SU-DHL-6 (cell line): ENCODE measurements at regions not wholly inside any gene's neighbourhood (a gene's known extent, or its start where the extent isn't known, plus 50 kb on each side); places are given as distances from the start of the nearest gene placed in this dataset.

Experiments used
- H2AFZ ChIP-seq: fragments of 200-600 bp; sonication (generic); 2 replicates; pipeline ENCODE4 v1.6.1; 2014; ENCODE audit warnings: low read depth, mild to moderate bottlenecking, moderate library complexity, mixed read lengths, antibody characterized with exemption, low read length; ENCODE audit not compliant: severe bottlenecking
- H3F3A ChIP-seq: fragments of 200-600 bp; shearing (Covaris generic); 2 replicates; pipeline ENCODE4 v1.6.0; 2016; ENCODE audit warnings: antibody characterized with exemption, mild to moderate bottlenecking; ENCODE audit not compliant: insufficient read depth
- H3K27ac ChIP-seq: fragments of 200-600 bp; sonication (generic); 2 replicates; pipeline ENCODE4 v1.5.1; 2016; ENCODE audit warnings: low read depth, mild to moderate bottlenecking, low read length, moderate library complexity, mixed read lengths
- H3K27me3 ChIP-seq: fragments of 200-600 bp; sonication (generic), shearing (Covaris generic); 2 replicates; pipeline ENCODE4 v1.6.0; 2014; ENCODE audit warnings: mild to moderate bottlenecking, low read length
- H3K36me3 ChIP-seq: fragments of 200-600 bp; sonication (generic); 2 replicates; pipeline ENCODE4 v1.6.1; 2014; ENCODE audit warnings: mild to moderate bottlenecking, low read length, mixed read lengths
- H3K4me2 ChIP-seq: fragments of 300-600, 200-600 bp; shearing (Covaris generic), sonication (generic); 2 replicates; pipeline ENCODE4 v1.6.0; 2014; ENCODE audit warnings: low read length, low read depth, mild to moderate bottlenecking; ENCODE audit not compliant: poor library complexity, severe bottlenecking
- H3K4me3 ChIP-seq: fragments of 200-600 bp; sonication (generic); 2 replicates; pipeline ENCODE4 v1.5.1; 2014; ENCODE audit warnings: antibody characterized with exemption, low read length, mild to moderate bottlenecking, mixed read lengths; ENCODE audit not compliant: insufficient read depth, poor library complexity, severe bottlenecking
- H3K79me2 ChIP-seq: fragments of 200-600 bp; sonication (generic); 2 replicates; pipeline ENCODE4 v1.6.1; 2014; ENCODE audit warnings: mild to moderate bottlenecking, low read length, moderate library complexity; ENCODE audit not compliant: insufficient read depth
- H3K9ac ChIP-seq: fragments of 200-600 bp; sonication (generic); 2 replicates; pipeline ENCODE4 v1.7.0; 2014; ENCODE audit warnings: mild to moderate bottlenecking, low read length
- H3K9me2 ChIP-seq: fragments of 200-600 bp; sonication (generic); replicated peaks from 2 replicates; pipeline ENCODE4 v1.6.1; 2014; ENCODE audit warnings: low read length; ENCODE audit not compliant: insufficient read depth
- H3K9me3 ChIP-seq: fragments of 200-600 bp; sonication (generic); 2 replicates; pipeline ENCODE4 v1.6.1; 2014; ENCODE audit warnings: low read length, mixed read lengths; ENCODE audit not compliant: insufficient read depth
- H4K20me1 ChIP-seq: fragments of 200-600 bp; sonication (generic); 2 replicates; pipeline ENCODE4 v1.6.1; 2014; ENCODE audit warnings: low read depth, mild to moderate bottlenecking, antibody characterized with exemption, low read length, moderate library complexity, mixed read lengths
- CTCF ChIP-seq: fragments of 200-600 bp; sonication (generic); IDR thresholded peaks from one replicate; pipeline ENCODE4 v1.5.1; 2017; ENCODE audit warnings: antibody characterized with exemption, mild to moderate bottlenecking, low read length, moderate library complexity; ENCODE audit not compliant: insufficient read depth, poor library complexity, severe bottlenecking
- EZH2phosphoT487 ChIP-seq: fragments of 200-600 bp; sonication (generic), shearing (Covaris generic); conservative IDR thresholded peaks from 2 replicates; pipeline ENCODE4 v1.6.1; 2018; ENCODE audit warnings: mild to moderate bottlenecking, antibody characterized with exemption, low read length, moderate library complexity, mixed read lengths

GRCh38 chr13:74047931-74048600 is 86.1 kb downstream of the KLF12 start:
- no peaks in the 10 kb centered on the region for H3K79me2 ChIP-seq
- H4K20me1 ChIP-seq = no peaks in the 10 kb centered on the region
- H3K36me3 ChIP-seq = no peaks in the 10 kb centered on the region
- H3K9ac ChIP-seq = no peak overlapping the region
- H3F3A ChIP-seq = no peaks in the 10 kb centered on the region
- TF ChIP-seq EZH2phosphoT487 = no peak
- TF ChIP-seq CTCF = no peak
- H3K27ac ChIP-seq = no peak overlapping the region
- H3K9me3 ChIP-seq = no peaks in the 10 kb centered on the region
- no peaks in the 10 kb centered on the region for H3K9me2 ChIP-seq
- no peak overlapping the region for H2AFZ ChIP-seq
- no peak overlapping the region for H3K4me3 ChIP-seq
- H3K27me3 ChIP-seq = no peaks in the 10 kb centered on the region
- no peak overlapping the region for H3K4me2 ChIP-seq

GRCh38 chr13:74046431-74046830 is 87.8 kb downstream of the KLF12 start:
- no peaks in the 10 kb centered on the region for H3K79me2 ChIP-seq
- TF ChIP-seq CTCF (no peak), EZH2phosphoT487 (no peak)
- H2AFZ ChIP-seq = no peak overlapping the region
- no peaks in the 10 kb centered on the region for H3K9me2 ChIP-seq
- no peak overlapping the region for H3K27ac ChIP-seq
- no peaks in the 10 kb centered on the region for H3K27me3 ChIP-seq
- H3K9ac ChIP-seq = no peak overlapping the region
- H4K20me1 ChIP-seq = no peaks in the 10 kb centered on the region
- H3K4me2 ChIP-seq = no peak overlapping the region
- no peaks in the 10 kb centered on the region for H3K9me3 ChIP-seq
- H3K4me3 ChIP-seq = no peak overlapping the region
- no peaks in the 10 kb centered on the region for H3F3A ChIP-seq
- H3K36me3 ChIP-seq = no peaks in the 10 kb centered on the region

- no peaks in the 10 kb centered on the region for H3K9me3 ChIP-seq
- H3K27me3 ChIP-seq = no peaks in the 10 kb centered on the region
- H3K9ac ChIP-seq = no peak overlapping the region
- no peaks in the 10 kb centered on the region for H3K9me2 ChIP-seq
- H3K79me2 ChIP-seq = no peaks in the 10 kb centered on the region
- no peak for TF ChIP-seq EZH2phosphoT487
- no peak for TF ChIP-seq CTCF
- H3K4me3 ChIP-seq = no peak overlapping the region
- no peak overlapping the region for H3K4me2 ChIP-seq
- H3K36me3 ChIP-seq = no peaks in the 10 kb centered on the region
- H3K27ac ChIP-seq = no peak overlapping the region
- H4K20me1 ChIP-seq = no peaks in the 10 kb centered on the region
- no peak overlapping the region for H2AFZ ChIP-seq
- H3F3A ChIP-seq = no peaks in the 10 kb centered on the region
Observed at GRCh38 chr13:74045583-74045982, 88.6 kb downstream of the KLF12 start.
